8988T (cell line): ENCODE measurements at regions not wholly inside any gene's neighbourhood (a gene's known extent, or its start where the extent isn't known, plus 50 kb on each side); places are given as distances from the start of the nearest gene placed in this dataset.
"Not testable (repeated sequence)": the region's sequence is repeated elsewhere in the genome, so short reads cannot be mapped to it uniquely, and the experiment has no call there.

Experiments used
- DNase-seq: peaks from one replicate; pipeline ENCODE4 v3.0.0; 2011

- DNase-seq = no peak
Observed at GRCh38 chr4:131411393-131411792, 1737.7 kb upstream of the PCDH10 start.

GRCh38 chr4:131419147-131419546, 1729.9 kb upstream of the PCDH10 start:
- no peak for DNase-seq

- DNase-seq = no peak
Observed at GRCh38 chr4:131426023-131426758, 1722.9 kb upstream of the PCDH10 start.

- no peak for DNase-seq
Observed at GRCh38 chr4:131427000-131427399, 1722.1 kb upstream of the PCDH10 start.

GRCh38 chr4:131430302-131430701, 1718.8 kb upstream of the PCDH10 start:
- DNase-seq = no peak

GRCh38 chr4:131441004-131441688, 1707.9 kb upstream of the PCDH10 start:
- DNase-seq = no peak

GRCh38 chr4:131447883-131448282, 1701.2 kb upstream of the PCDH10 start:
- no peak for DNase-seq

- DNase-seq = no peak
Observed at GRCh38 chr4:131450572-131451209, 1698.4 kb upstream of the PCDH10 start.

GRCh38 chr4:131459430-131460101, 1689.5 kb upstream of the PCDH10 start:
- DNase-seq = no peak

GRCh38 chr4:131470360-131470759, 1678.7 kb upstream of the PCDH10 start:
- no peak for DNase-seq

- DNase-seq = no peak
Observed at GRCh38 chr4:131488772-131489171, 1660.3 kb upstream of the PCDH10 start.

- not testable (repeated sequence) for DNase-seq
Observed at GRCh38 chr4:131496211-131496610, 1652.9 kb upstream of the PCDH10 start.

- DNase-seq = no peak
Observed at GRCh38 chr4:131499141-131499873, 1649.8 kb upstream of the PCDH10 start.

GRCh38 chr4:131509521-131509920, 1639.6 kb upstream of the PCDH10 start:
- DNase-seq = no peak

GRCh38 chr4:131526686-131527085, 1622.4 kb upstream of the PCDH10 start:
- DNase-seq = no peak

- no peak for DNase-seq
Observed at GRCh38 chr4:131531087-131531486, 1618.0 kb upstream of the PCDH10 start.

GRCh38 chr4:131534944-131535645, 1614.0 kb upstream of the PCDH10 start:
- no peak for DNase-seq

GRCh38 chr4:131540256-131540655, 1608.8 kb upstream of the PCDH10 start:
- DNase-seq = no peak

GRCh38 chr4:131547506-131547981, 1601.5 kb upstream of the PCDH10 start:
- DNase-seq = no peak

- DNase-seq = no peak
Observed at GRCh38 chr4:131551306-131551705, 1597.8 kb upstream of the PCDH10 start.

- DNase-seq = no peak
Observed at GRCh38 chr4:131566026-131566425, 1583.1 kb upstream of the PCDH10 start.

- no peak for DNase-seq
Observed at GRCh38 chr4:131584587-131584986, 1564.5 kb upstream of the PCDH10 start.
